Embryonic facial prominence (tissue), 1 donor: ENCODE measurements at regions not wholly inside any gene's neighbourhood (a gene's known extent, or its start where the extent isn't known, plus 50 kb on each side); places are given as distances from the start of the nearest gene placed in this dataset.
"Not testable (repeated sequence)": the region's sequence is repeated elsewhere in the genome, so short reads cannot be mapped to it uniquely, and the experiment has no call there.

Experiments
- DNase-seq: peaks from one replicate; pipeline ENCODE4 v3.0.0-alpha.2; 2016; ENCODE audit errors: extremely low spot score

- DNase-seq, result not testable (repeated sequence)
Observed at GRCh38 chr9:6104406-6104805, 89.0 kb upstream of the RANBP6 start.

DNA sequence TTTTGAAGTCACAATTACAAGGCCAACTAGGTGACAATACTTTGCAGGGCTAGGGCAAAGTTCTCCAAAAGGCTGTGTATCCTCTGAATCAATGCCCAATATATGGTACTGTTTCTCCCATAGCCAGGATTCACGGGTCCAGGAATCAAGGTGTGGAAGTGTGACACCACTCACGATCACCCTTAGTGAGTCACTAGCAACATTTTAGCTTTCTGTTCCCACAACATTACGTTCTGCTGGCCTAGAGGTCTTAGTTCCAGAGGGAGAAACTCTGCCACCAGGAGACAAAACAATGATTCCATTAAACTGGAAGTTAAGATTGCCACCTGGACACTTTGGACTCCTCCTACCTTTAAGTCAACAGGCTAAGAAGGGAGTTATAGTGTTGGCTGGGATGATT, 88.5 kb upstream of the RANBP6 start:
- DNase-seq, result not testable (repeated sequence)

DNA sequence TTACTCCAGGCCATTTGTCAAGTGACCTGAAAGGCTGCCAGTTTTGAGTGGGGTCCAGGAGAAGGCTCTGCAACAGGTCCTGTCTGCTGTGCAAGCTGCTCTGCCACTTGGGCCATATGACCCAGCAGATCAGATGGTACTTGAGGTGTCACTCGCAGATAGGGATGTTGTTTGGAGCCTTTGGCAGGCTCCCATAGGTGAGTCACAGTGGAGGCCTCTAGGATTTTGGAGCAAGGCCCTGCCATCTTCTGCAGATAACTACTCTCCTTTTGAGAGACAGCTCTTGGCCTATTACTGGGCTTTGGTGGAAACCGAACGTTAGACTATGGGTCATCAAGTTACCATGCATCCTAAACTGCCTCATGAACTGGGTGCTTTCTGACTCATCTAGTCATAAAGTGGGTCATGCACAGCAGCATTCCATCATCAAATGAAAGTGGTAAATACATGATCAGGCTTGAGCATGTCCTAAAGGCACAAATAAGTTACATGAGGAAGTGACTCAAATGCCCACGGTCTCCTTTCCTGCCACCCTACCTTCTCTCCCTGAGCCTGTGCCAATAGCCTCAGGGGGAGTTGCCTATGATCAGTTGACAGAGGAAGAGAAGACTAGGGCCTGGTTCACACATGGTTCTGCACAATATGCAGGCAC, 87.0 kb upstream of the RANBP6 start:
- DNase-seq, result not testable (repeated sequence)

DNA sequence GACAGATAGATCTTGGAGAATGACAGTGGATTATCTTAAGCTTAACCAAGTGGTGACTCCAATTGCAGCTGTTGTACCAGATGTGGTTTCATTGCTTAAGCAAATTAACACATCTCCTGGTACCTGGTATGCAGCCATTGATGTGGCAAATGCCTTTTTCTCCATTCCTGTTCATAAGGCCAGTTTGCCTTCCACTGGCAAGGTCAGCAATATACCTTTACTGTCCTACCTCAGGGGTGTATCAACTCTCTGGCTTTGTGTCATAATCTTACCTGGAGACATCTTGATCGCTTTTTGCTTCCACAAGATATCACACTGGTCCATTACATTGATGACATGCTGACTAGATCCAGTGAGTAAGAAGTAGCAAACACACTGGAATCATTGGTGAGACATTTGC, 86.3 kb upstream of the RANBP6 start:
- not testable (repeated sequence) for DNase-seq

- DNase-seq, result not testable (repeated sequence)
Observed at GRCh38 chr9:6099346-6099745, 83.9 kb upstream of the RANBP6 start.

- DNase-seq, result no peak
Observed at GRCh38 chr9:6098431-6098830, 83.0 kb upstream of the RANBP6 start.

DNA sequence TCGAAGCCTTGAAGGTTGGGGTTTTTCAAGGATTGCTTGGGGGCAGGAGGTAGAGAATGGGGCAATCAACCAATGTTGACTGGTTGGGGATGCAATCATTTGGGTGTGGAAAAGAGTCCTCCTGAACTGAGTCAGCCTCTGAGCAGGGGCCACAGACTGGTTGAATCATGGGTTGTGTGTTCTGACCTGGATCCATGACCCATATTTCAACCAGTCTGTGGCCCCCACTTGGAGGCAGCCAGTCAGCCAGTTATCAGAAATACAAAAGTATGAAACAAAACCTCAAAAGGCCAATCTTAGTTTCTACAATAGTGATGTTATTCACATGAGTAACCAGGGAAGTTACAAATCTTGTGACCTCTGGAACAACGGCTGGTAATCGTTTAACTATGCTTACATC, 81.4 kb upstream of the RANBP6 start:
- DNase-seq, result no peak

DNA sequence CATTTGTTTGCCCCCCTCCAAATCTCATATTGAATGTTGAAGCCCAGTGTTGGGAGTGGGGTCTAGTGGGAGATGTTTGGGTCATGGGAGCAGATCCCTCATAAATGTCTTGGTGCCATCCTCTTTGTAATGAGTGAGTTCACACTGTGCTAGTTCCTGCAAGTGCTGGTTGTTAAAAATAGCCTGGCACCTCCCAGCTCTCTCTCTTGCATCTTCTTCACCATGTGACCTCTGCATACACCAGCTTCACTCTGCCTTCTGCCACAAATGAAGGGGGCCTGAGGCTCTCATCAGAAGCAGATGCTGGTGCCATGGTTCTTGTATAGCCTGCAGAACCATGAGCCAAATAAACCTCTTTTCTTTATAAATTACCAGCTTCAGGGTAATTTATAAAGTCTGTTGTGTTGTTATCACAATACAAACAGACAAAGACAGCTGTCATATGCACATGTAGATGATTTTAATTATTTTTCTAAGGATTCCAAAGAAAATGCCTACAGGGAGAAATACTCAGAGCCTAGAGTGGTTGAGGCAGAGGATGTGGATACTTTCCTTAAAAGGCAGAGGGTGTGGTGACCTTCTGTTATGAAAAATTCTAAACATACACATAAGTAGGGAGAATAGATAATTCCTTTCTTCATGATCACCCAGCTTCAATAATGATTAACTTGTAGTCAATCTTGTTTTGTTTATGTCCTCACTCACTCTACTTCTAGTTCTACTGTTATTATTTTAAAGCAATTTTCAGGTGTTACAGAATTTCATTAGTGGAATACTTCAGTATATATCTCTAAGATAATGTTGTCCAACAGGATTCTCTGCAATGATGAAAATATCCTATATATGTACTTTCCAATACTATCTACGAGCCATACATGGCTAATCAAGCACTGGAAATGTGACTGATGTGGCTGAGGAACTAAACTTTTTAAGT, 75.1 kb upstream of the RANBP6 start:
- DNase-seq, result no peak

DNA sequence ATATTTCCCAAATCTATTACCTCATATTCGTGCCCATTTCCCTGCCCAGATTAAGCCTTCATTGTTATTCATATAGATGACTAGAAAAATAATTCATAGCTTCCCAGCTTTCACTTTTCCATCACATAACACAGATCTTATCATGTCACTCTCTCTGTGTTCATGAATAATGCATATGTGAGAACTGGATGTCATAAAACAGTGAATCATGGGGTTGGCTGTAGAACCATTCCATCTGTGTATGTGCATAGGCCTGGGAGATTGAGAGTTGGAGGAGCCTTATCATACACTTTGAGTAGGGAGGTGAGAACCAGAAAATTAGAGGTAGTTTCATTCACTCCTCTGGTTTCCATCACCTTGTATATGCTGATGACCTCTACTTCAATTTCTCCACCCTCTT, 73.9 kb upstream of the RANBP6 start:
- no peak for DNase-seq

- no peak for DNase-seq
Observed at GRCh38 chr9:6086006-6086655, 70.7 kb upstream of the RANBP6 start.

GRCh38 chr9:6080154-6080716, 64.8 kb upstream of the RANBP6 start:
- peak; percentile 76 for DNase-seq

DNA sequence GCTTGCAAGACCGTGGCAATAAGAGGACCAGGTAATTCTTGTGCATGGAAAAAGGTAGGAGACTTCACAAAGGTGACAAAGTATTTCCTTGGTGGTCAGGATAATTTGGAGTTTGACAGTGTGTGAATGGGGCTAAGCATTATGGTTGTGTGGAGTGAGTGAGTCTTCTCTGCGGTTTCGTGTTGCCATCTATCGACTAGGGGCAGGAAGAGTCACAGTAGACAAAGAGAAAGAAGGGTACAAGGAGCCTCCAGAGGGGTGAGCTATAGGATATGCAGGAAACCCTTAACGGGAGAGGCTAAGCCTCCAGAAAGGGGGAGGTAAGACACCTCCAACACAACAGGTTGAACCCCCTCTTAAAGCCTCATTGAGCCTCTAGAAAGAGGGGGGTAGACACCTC, 64.0 kb upstream of the RANBP6 start:
- DNase-seq, result no peak

DNA sequence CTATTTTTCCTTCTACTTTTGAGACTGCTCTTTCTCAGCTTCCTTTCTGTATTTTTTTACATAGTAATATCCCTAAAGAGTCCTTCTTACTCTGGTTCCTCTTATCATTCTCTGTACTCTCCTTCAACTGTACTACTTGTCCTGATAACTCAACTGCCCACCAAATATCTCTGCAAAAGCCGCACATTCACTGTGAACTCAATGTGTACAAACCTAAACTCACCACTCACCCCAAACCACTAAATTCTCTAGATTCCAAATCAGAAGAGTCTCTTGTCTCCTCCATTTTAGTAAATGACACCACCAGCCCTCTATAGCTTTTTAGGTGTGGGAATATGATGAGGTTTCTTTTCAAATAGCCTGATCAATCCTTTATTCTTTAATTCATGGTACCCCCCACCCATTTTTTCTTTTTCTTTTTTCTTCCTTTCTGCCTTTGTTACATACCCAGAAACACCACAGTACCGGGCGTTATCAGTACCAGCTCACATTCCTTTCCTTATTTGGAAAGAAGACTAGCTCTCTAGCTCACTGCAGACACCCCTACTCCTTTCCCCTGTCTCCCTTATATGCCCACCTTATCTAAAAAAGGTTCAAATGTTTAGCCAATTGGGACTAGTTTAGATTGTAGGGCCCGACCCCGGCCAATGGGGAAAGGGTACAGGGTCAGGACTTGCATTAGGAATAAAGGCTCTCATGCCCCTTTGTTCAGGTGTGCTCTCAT, 63.1 kb upstream of the RANBP6 start:
- DNase-seq, result no peak

GRCh38 chr9:6076851-6077250, 61.4 kb upstream of the RANBP6 start:
- DNase-seq, result no peak

- no peak for DNase-seq
Observed at GRCh38 chr9:6073731-6074130, 58.3 kb upstream of the RANBP6 start.

GRCh38 chr9:6072865-6073264, 57.4 kb upstream of the RANBP6 start:
- no peak for DNase-seq

DNA sequence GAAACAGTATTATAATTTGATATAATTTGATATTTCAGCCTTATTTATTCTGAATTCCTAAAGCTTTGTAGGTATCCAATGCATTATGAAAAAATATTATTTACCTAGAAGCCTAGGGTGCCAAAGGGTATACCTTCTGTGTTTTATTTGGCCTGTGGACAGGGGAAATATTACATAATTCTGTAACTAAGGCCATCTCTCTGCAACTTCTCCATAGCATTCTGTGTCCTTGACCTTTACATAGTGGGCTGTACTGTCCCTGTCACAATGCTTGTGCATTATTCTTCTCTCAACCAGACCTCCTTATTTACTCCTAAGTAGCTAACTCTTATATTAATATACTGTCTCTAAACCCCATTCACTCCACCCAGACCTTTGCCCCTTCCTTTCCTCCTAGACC, 57.0 kb upstream of the RANBP6 start:
- no peak for DNase-seq

- DNase-seq, result no peak
Observed at GRCh38 chr9:6068983-6069382, 53.6 kb upstream of the RANBP6 start.

GRCh38 chr9:6067426-6067825, 52.0 kb upstream of the RANBP6 start:
- DNase-seq, result no peak
